GM23248 (cell line): ENCODE measurements at regions not wholly inside any gene's neighbourhood (a gene's known extent, or its start where the extent isn't known, plus 50 kb on each side); places are given as distances from the start of the nearest gene placed in this dataset.

Source experiments
- DNase-seq: peaks from one replicate; pipeline ENCODE4 v3.0.0-alpha.2; 2015
- H2AFZ ChIP-seq: fragments of 200-600 bp; sonication (generic); 2 replicates; pipeline ENCODE4 v1.6.1; 2016; ENCODE audit warnings: antibody characterized with exemption
- H3F3A ChIP-seq: fragments of 200-600 bp; sonication (generic); 2 replicates; pipeline ENCODE4 v1.6.1; 2016; ENCODE audit warnings: mild to moderate bottlenecking, antibody characterized with exemption, mixed run types; ENCODE audit not compliant: insufficient read depth
- H3K27ac ChIP-seq: fragments of 200-600 bp; sonication (generic); 2 replicates; pipeline ENCODE4 v1.5.1; 2016; ENCODE audit warnings: mild to moderate bottlenecking
- H3K27me3 ChIP-seq: fragments of 200-600 bp; sonication (generic); replicated peaks from 2 replicates; pipeline ENCODE4 v1.6.1; 2016; ENCODE audit warnings: mild to moderate bottlenecking; ENCODE audit not compliant: insufficient read depth
- H3K36me3 ChIP-seq: fragments of 200-600 bp; sonication (generic); 2 replicates; pipeline ENCODE4 v1.6.1; 2016; ENCODE audit warnings: low read depth, mild to moderate bottlenecking
- H3K4me1 ChIP-seq: fragments of 200-600 bp; sonication (generic); 2 replicates; pipeline ENCODE4 v1.6.1; 2016; ENCODE audit warnings: mild to moderate bottlenecking; ENCODE audit not compliant: insufficient read depth
- H3K4me2 ChIP-seq: fragments of 200-600 bp; sonication (generic); one replicate; pipeline ENCODE4 v1.6.1; 2016; ENCODE audit warnings: mild to moderate bottlenecking; ENCODE audit not compliant: unreplicated experiment
- H3K4me3 ChIP-seq: fragments of 200-600 bp; sonication (generic); 2 replicates; pipeline ENCODE4 v1.5.1; 2016; ENCODE audit warnings: mild to moderate bottlenecking
- H3K79me2 ChIP-seq: fragments of 200-600 bp; sonication (generic); 2 replicates; pipeline ENCODE4 v1.6.1; 2016; ENCODE audit warnings: mild to moderate bottlenecking; ENCODE audit not compliant: insufficient read depth
- H3K9ac ChIP-seq: fragments of 200-600 bp; sonication (generic); 2 replicates; pipeline ENCODE4 v1.6.1; 2016; ENCODE audit warnings: mild to moderate bottlenecking
- H3K9me2 ChIP-seq: fragments of 200-600 bp; sonication (generic); 2 replicates; pipeline ENCODE4 v1.6.1; 2016; ENCODE audit warnings: mixed run types, mild to moderate bottlenecking, moderate library complexity; ENCODE audit not compliant: insufficient read depth
- H3K9me3 ChIP-seq: fragments of 200-600 bp; sonication (generic); one replicate; pipeline ENCODE4 v1.6.1; 2017; ENCODE audit warnings: low read depth
- H4K20me1 ChIP-seq: fragments of 200-600 bp; sonication (generic); 2 replicates; pipeline ENCODE4 v1.6.0; 2016; ENCODE audit not compliant: insufficient read depth
- EZH2 ChIP-seq: fragments of 200-600 bp; sonication (generic); IDR thresholded peaks from 2 replicates; pipeline ENCODE4 v1.6.1; 2018; ENCODE audit warnings: antibody characterized with exemption, mild to moderate bottlenecking; ENCODE audit not compliant: insufficient read depth, poor library complexity, severe bottlenecking
- EZH2phosphoT487 ChIP-seq: fragments of 200-600 bp; sonication (generic); IDR thresholded peaks from 2 replicates; pipeline ENCODE4 v1.6.1; 2018; ENCODE audit warnings: antibody characterized with exemption, moderate library complexity, mild to moderate bottlenecking, low read depth; ENCODE audit not compliant: insufficient read depth
- WGBS, 2 experiments: methylation state at CpG; one replicate each; pipeline ENCODE4 v1.1.6; 2015 to 2017; ENCODE audit warnings: low lambda C conversion rate in 2 of 2, low coverage in 1 of 2; ENCODE audit errors: missing lambda C conversion rate in 2 of 2; 5-methylcytosine and 5-hydroxymethylcytosine counted together
- in situ Hi-C: fragments of 300-500 bp; cut with MboI; formaldehyde crosslinking; loops from 2 replicates; pipeline ENCODE4 v1.15.0; 2020

GRCh38 chr17:74032222-74032621 is 171.3 kb upstream of the RPL38 start:
- Histone ChIP-seq H3K27me3 (no peaks in the 10 kb centered on the region; the same call in none of the 2 replicates), H3K79me2 (no peaks in the 10 kb centered on the region), H2AFZ (no peak overlapping the region), H3K9me3 (no peaks in the 10 kb centered on the region), H4K20me1 (no peaks in the 10 kb centered on the region), H3K9me2 (no peaks in the 10 kb centered on the region), H3K9ac (no peak overlapping the region), H3K4me1 (no peaks in the 10 kb centered on the region), H3K4me3 (no peak overlapping the region), H3K4me2 (no peak overlapping the region), H3F3A (no peaks in the 10 kb centered on the region), H3K36me3 (no peaks in the 10 kb centered on the region), H3K27ac (no peak overlapping the region)
- no peak for TF ChIP-seq EZH2
- no peak for TF ChIP-seq EZH2phosphoT487
- no peak for DNase-seq
- in situ Hi-C loops = no loop called here
- 33 to 35% methylated on average over 7 of the region's 7 CpGs for WGBS, 2 experiments

DNA sequence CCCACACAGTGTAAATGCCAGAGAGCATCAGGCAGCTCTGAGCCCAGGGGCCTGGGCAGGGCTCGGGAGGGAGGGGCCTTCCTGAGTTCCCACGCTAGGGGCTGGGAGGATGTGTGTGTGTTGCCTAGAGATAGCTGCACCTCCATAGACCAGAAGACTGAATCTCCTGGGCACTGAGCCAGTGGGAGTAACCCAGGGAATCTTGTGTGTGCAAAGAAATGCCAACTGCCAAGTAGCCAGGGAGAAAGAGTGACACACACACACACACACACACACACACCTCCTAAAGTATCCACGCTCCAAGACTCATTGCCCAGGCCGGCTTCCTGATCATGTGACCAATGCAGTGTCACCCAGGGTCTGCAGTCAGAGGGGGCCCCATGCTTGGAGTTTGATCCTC is 166.2 kb upstream of the RPL38 start:
- Histone ChIP-seq H3K4me2 (no peak overlapping the region), H3K79me2 (no peaks in the 10 kb centered on the region), H4K20me1 (no peaks in the 10 kb centered on the region), H3K9ac (no peak overlapping the region), H3K9me2 (no peaks in the 10 kb centered on the region), H3K4me3 (no peak overlapping the region), H3K36me3 (no peaks in the 10 kb centered on the region), H3K27me3 (no peaks in the 10 kb centered on the region; the same call in 1 of the 2 replicates), H3K27ac (no peak overlapping the region), H3K9me3 (no peaks in the 10 kb centered on the region), H3K4me1 (peaks cover 4% of the 10 kb centered on the region), H2AFZ (no peak overlapping the region), H3F3A (no peaks in the 10 kb centered on the region)
- DNase-seq = no peak
- TF ChIP-seq EZH2 (no peak), EZH2phosphoT487 (no peak)
- WGBS, 2 experiments = 35 to 52% methylated on average over 4 of the region's 4 CpGs
- in situ Hi-C loops = no loop called here

DNA sequence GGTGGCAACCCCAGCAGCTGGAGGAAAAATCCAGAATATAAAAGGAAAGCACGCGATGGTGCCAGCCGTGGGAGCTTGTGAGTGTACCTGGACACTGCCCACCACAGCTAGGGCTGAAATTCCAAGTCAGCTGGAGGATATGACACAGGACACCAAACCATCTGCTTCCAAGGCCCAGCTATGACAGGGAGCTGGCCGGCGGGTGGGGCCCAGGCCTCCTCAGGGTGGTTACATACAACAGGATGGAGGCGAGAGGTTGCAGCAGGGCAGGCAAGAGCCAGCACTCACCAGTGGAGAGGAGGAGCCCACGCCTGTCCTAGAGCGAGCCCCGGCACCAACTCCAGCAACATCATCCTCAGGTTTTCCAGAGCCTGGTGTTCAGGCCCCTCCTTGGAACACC is 163.2 kb upstream of the RPL38 start:
- in situ Hi-C loops = no loop called here
- H3F3A ChIP-seq = peaks cover 3% of the 10 kb centered on the region; the same call in 1 of the 2 replicates
- H3K27ac ChIP-seq = no peak overlapping the region
- peaks cover 8% of the 10 kb centered on the region for H3K4me1 ChIP-seq
- H3K79me2 ChIP-seq = no peaks in the 10 kb centered on the region
- TF ChIP-seq EZH2phosphoT487 (no peak), EZH2 (no peak)
- no peaks in the 10 kb centered on the region for H3K9me2 ChIP-seq
- H3K4me3 ChIP-seq = no peak overlapping the region
- no peaks in the 10 kb centered on the region for H3K36me3 ChIP-seq
- H3K4me2 ChIP-seq = no peak overlapping the region
- H3K27me3 ChIP-seq = no peaks in the 10 kb centered on the region; the same call in 1 of the 2 replicates
- no peak overlapping the region for H2AFZ ChIP-seq
- H4K20me1 ChIP-seq = no peaks in the 10 kb centered on the region
- no peak overlapping the region for H3K9ac ChIP-seq
- WGBS, 2 experiments = 83 to 93% methylated on average over 9 of the region's 9 CpGs
- no peaks in the 10 kb centered on the region for H3K9me3 ChIP-seq
- DNase-seq = no peak

- no peaks in the 10 kb centered on the region for H3K9me3 ChIP-seq
- no peak overlapping the region for H3K4me2 ChIP-seq
- H3K79me2 ChIP-seq = no peaks in the 10 kb centered on the region
- in situ Hi-C loops = no loop called here
- peaks cover 8% of the 10 kb centered on the region for H3K4me1 ChIP-seq
- H4K20me1 ChIP-seq = no peaks in the 10 kb centered on the region
- no peaks in the 10 kb centered on the region; the same call in 1 of the 2 replicates for H3K27me3 ChIP-seq
- H3K4me3 ChIP-seq = no peak overlapping the region
- H3K9me2 ChIP-seq = no peaks in the 10 kb centered on the region
- no peak for DNase-seq
- no peak for TF ChIP-seq EZH2
- no peak overlapping the region for H3K27ac ChIP-seq
- no peak overlapping the region for H3K9ac ChIP-seq
- 87 to 93% methylated on average over 11 to 12 of the region's 12 CpGs for WGBS, 2 experiments
- peaks cover 3% of the 10 kb centered on the region; the same call in 1 of the 2 replicates for H3F3A ChIP-seq
- H3K36me3 ChIP-seq = no peaks in the 10 kb centered on the region
- no peak overlapping the region for H2AFZ ChIP-seq
These were observed 162.7 kb upstream of the RPL38 start for GRCh38 chr17:74040729-74041128.
